Neural cell (in vitro differentiated cells): ENCODE measurements at regions not wholly inside any gene's neighbourhood (a gene's known extent, or its start where the extent isn't known, plus 50 kb on each side); places are given as distances from the start of the nearest gene placed in this dataset.

Source experiments
- EP300 ChIP-seq: fragments of 450-650 bp; conservative IDR thresholded peaks from 2 replicates; pipeline ENCODE4 v1.6.1; 2014; ENCODE audit warnings: antibody characterized with exemption, mild to moderate bottlenecking, moderate library complexity; ENCODE audit not compliant: poor library complexity, severe bottlenecking
- EZH2 ChIP-seq: fragments of 200-600, 300-800 bp; shearing (Covaris generic), sonication (generic); IDR thresholded peaks from 2 replicates; pipeline ENCODE4 v1.6.1; 2014; ENCODE audit warnings: antibody characterized with exemption, low read length, borderline replicate concordance, mild to moderate bottlenecking; ENCODE audit not compliant: insufficient read depth, poor library complexity, severe bottlenecking
- POLR2AphosphoS5 ChIP-seq: IDR thresholded peaks from 2 replicates; pipeline ENCODE4 v1.6.1; 2012
- RAD21 ChIP-seq: fragments of 450-650 bp; conservative IDR thresholded peaks from 2 replicates; pipeline ENCODE4 v1.6.1; 2014; ENCODE audit warnings: antibody characterized with exemption, mild to moderate bottlenecking, moderate library complexity
- SMC3 ChIP-seq: fragments of 450-650 bp; conservative IDR thresholded peaks from 2 replicates; pipeline ENCODE4 v1.6.1; 2014; ENCODE audit warnings: antibody characterized with exemption, mild to moderate bottlenecking, moderate library complexity; ENCODE audit not compliant: poor library complexity
- TAF1 ChIP-seq: IDR thresholded peaks from 2 replicates; pipeline ENCODE4 v1.6.1; 2012; ENCODE audit warnings: low read depth
- TF ChIP-seq, protein P1 (sequence below): IDR thresholded peaks from 2 replicates; pipeline ENCODE4 v1.6.1; 2012; ENCODE audit warnings: borderline replicate concordance
- TF ChIP-seq, protein P2 (sequence below): fragments of 450-650 bp; IDR thresholded peaks from 2 replicates; pipeline ENCODE4 v1.5.1; 2014; ENCODE audit warnings: antibody characterized with exemption, mild to moderate bottlenecking, moderate library complexity; ENCODE audit not compliant: poor library complexity, severe bottlenecking

DNA sequence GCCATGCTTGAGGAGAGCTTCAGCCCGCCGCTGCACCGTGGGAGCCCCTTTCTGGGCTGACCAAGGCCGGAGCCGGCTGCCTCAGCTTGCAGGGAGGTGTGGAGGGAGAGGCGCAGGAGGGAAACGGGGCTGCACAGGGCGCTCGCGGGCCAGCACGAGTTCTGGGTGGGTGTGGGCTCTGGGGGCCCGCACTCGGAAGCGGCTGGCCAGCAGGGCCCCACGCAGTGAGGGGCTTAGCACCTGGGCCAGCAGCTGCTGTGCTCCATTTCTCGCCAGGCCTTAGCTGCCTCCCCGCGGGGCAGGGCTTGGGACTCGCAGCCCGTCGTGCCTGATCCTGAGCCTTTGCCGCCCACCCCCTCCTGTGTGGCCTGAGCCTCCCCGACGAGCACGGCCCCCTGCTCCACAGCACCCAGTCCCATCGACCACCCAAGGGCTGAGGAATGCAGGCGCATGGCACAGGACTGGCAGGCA, 1554.0 kb downstream of the KCNT2 start:
- TF ChIP-seq, protein P1, sequence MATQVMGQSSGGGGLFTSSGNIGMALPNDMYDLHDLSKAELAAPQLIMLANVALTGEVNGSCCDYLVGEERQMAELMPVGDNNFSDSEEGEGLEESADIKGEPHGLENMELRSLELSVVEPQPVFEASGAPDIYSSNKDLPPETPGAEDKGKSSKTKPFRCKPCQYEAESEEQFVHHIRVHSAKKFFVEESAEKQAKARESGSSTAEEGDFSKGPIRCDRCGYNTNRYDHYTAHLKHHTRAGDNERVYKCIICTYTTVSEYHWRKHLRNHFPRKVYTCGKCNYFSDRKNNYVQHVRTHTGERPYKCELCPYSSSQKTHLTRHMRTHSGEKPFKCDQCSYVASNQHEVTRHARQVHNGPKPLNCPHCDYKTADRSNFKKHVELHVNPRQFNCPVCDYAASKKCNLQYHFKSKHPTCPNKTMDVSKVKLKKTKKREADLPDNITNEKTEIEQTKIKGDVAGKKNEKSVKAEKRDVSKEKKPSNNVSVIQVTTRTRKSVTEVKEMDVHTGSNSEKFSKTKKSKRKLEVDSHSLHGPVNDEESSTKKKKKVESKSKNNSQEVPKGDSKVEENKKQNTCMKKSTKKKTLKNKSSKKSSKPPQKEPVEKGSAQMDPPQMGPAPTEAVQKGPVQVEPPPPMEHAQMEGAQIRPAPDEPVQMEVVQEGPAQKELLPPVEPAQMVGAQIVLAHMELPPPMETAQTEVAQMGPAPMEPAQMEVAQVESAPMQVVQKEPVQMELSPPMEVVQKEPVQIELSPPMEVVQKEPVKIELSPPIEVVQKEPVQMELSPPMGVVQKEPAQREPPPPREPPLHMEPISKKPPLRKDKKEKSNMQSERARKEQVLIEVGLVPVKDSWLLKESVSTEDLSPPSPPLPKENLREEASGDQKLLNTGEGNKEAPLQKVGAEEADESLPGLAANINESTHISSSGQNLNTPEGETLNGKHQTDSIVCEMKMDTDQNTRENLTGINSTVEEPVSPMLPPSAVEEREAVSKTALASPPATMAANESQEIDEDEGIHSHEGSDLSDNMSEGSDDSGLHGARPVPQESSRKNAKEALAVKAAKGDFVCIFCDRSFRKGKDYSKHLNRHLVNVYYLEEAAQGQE, result no peak
- TF ChIP-seq SMC3 (no peak), EP300 (no peak), TAF1 (no peak), POLR2AphosphoS5 (no peak), EZH2 (no peak), RAD21 (no peak)
- TF ChIP-seq, protein P2, sequence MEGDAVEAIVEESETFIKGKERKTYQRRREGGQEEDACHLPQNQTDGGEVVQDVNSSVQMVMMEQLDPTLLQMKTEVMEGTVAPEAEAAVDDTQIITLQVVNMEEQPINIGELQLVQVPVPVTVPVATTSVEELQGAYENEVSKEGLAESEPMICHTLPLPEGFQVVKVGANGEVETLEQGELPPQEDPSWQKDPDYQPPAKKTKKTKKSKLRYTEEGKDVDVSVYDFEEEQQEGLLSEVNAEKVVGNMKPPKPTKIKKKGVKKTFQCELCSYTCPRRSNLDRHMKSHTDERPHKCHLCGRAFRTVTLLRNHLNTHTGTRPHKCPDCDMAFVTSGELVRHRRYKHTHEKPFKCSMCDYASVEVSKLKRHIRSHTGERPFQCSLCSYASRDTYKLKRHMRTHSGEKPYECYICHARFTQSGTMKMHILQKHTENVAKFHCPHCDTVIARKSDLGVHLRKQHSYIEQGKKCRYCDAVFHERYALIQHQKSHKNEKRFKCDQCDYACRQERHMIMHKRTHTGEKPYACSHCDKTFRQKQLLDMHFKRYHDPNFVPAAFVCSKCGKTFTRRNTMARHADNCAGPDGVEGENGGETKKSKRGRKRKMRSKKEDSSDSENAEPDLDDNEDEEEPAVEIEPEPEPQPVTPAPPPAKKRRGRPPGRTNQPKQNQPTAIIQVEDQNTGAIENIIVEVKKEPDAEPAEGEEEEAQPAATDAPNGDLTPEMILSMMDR, result no peak
